ENCODE measurements at regions not wholly inside any gene's neighbourhood (a gene's known extent, or its start where the extent isn't known, plus 50 kb on each side); places are given as distances from the start of the nearest gene placed in this dataset.
"Not testable (repeated sequence)": the region's sequence is repeated elsewhere in the genome, so short reads cannot be mapped to it uniquely, and the experiment has no call there.

GRCh38 chr16:88227722-88228482 is 154.9 kb upstream of the ZNF469 start:
- H3K18ac ChIP-seq (ENCODE audit: low read length); H3K79me1 ChIP-seq (ENCODE audit: low read depth, low read length); H3K9ac ChIP-seq (ENCODE audit: low read depth, low read length, poor library complexity); H3K4ac ChIP-seq (ENCODE audit: low read length); H3K36me3 ChIP-seq (replicated peaks in 1 of 2; ENCODE audit: control insufficient read depth in 2 of 2, insufficient read depth in 2 of 2, low read length in 2 of 2); H2AK5ac ChIP-seq (ENCODE audit: low read depth, low read length); H4K91ac ChIP-seq (ENCODE audit: low read depth, low read length, poor library complexity); H3K9me3 ChIP-seq (replicated peaks in 1 of 2; ENCODE audit: control insufficient read depth in 2 of 2, insufficient read depth in 1 of 2, low read depth in 1 of 2, low read length in 2 of 2); H2BK12ac ChIP-seq (ENCODE audit: low read length); H2BK15ac ChIP-seq (ENCODE audit: low read length); H2AFZ ChIP-seq (ENCODE audit: low read length); H2BK5ac ChIP-seq (ENCODE audit: low read length); H3K4me1 ChIP-seq (ENCODE audit: control insufficient read depth in 2 of 2, insufficient read depth in 1 of 2, low read depth in 1 of 2, low read length in 2 of 2); H3K27me3 ChIP-seq (ENCODE audit: control insufficient read depth in 3 of 3, insufficient read depth in 3 of 3, low read depth in 1 of 3, low read length in 3 of 3); H3K4me2 ChIP-seq (ENCODE audit: insufficient read depth, low read length, poor library complexity, severe bottlenecking); H4K8ac ChIP-seq (ENCODE audit: low read depth, low read length); H3K27ac ChIP-seq (replicated peaks; ENCODE audit: low read length); H3K23ac ChIP-seq (ENCODE audit: low read depth, low read length, poor library complexity); H3K14ac ChIP-seq (ENCODE audit: low read length); DNase-seq (ENCODE audit: low spot score); H2BK120ac ChIP-seq (ENCODE audit: low read depth, low read length); H3K4me3 ChIP-seq (ENCODE audit: low read length in 2 of 2): not testable (repeated sequence)
- WGBS, 2 donors (ENCODE audit: extremely low coverage in 2 of 2, insufficient read length in 2 of 2, insufficient replicate concordance in 1 of 2): no CpG with 5 or more reads among the region's 36 CpGs

GRCh38 chr16:88228751-88229150 is 154.0 kb upstream of the ZNF469 start:
- no CpG with 5 or more reads among the region's 8 CpGs for WGBS, 2 donors (ENCODE audit: extremely low coverage in 2 of 2, insufficient read length in 2 of 2, insufficient replicate concordance in 1 of 2)
- not testable (repeated sequence) for H3K36me3 ChIP-seq (replicated peaks in 1 of 2; ENCODE audit: control insufficient read depth in 2 of 2, insufficient read depth in 2 of 2, low read length in 2 of 2); H3K4me3 ChIP-seq (ENCODE audit: low read length in 2 of 2); H3K4me1 ChIP-seq (ENCODE audit: control insufficient read depth in 2 of 2, insufficient read depth in 1 of 2, low read depth in 1 of 2, low read length in 2 of 2); H3K4ac ChIP-seq (ENCODE audit: low read length); H2AFZ ChIP-seq (ENCODE audit: low read length); H3K4me2 ChIP-seq (ENCODE audit: insufficient read depth, low read length, poor library complexity, severe bottlenecking); H2BK12ac ChIP-seq (ENCODE audit: low read length); H4K91ac ChIP-seq (ENCODE audit: low read depth, low read length, poor library complexity); H3K79me1 ChIP-seq (ENCODE audit: low read depth, low read length); H3K27me3 ChIP-seq (ENCODE audit: control insufficient read depth in 3 of 3, insufficient read depth in 3 of 3, low read depth in 1 of 3, low read length in 3 of 3); H4K8ac ChIP-seq (ENCODE audit: low read depth, low read length); H3K27ac ChIP-seq (replicated peaks; ENCODE audit: low read length); H2BK15ac ChIP-seq (ENCODE audit: low read length); H3K18ac ChIP-seq (ENCODE audit: low read length); H3K14ac ChIP-seq (ENCODE audit: low read length); H2BK5ac ChIP-seq (ENCODE audit: low read length); H3K9me3 ChIP-seq (replicated peaks in 1 of 2; ENCODE audit: control insufficient read depth in 2 of 2, insufficient read depth in 1 of 2, low read depth in 1 of 2, low read length in 2 of 2); H2AK5ac ChIP-seq (ENCODE audit: low read depth, low read length); DNase-seq (ENCODE audit: low spot score); H3K23ac ChIP-seq (ENCODE audit: low read depth, low read length, poor library complexity); H3K9ac ChIP-seq (ENCODE audit: low read depth, low read length, poor library complexity); H2BK120ac ChIP-seq (ENCODE audit: low read depth, low read length)

- not testable (repeated sequence) for H2AFZ ChIP-seq (ENCODE audit: low read length); H4K8ac ChIP-seq (ENCODE audit: low read depth, low read length); H3K36me3 ChIP-seq (replicated peaks in 1 of 2; ENCODE audit: control insufficient read depth in 2 of 2, insufficient read depth in 2 of 2, low read length in 2 of 2); H3K79me1 ChIP-seq (ENCODE audit: low read depth, low read length); H2AK5ac ChIP-seq (ENCODE audit: low read depth, low read length); H3K27ac ChIP-seq (replicated peaks; ENCODE audit: low read length); H2BK5ac ChIP-seq (ENCODE audit: low read length); H3K9me3 ChIP-seq (replicated peaks in 1 of 2; ENCODE audit: control insufficient read depth in 2 of 2, insufficient read depth in 1 of 2, low read depth in 1 of 2, low read length in 2 of 2); H3K4me1 ChIP-seq (ENCODE audit: control insufficient read depth in 2 of 2, insufficient read depth in 1 of 2, low read depth in 1 of 2, low read length in 2 of 2); H3K23ac ChIP-seq (ENCODE audit: low read depth, low read length, poor library complexity); H2BK12ac ChIP-seq (ENCODE audit: low read length); H3K4ac ChIP-seq (ENCODE audit: low read length); H3K4me2 ChIP-seq (ENCODE audit: insufficient read depth, low read length, poor library complexity, severe bottlenecking); H3K18ac ChIP-seq (ENCODE audit: low read length); H2BK15ac ChIP-seq (ENCODE audit: low read length); H3K14ac ChIP-seq (ENCODE audit: low read length); DNase-seq (ENCODE audit: low spot score); H4K91ac ChIP-seq (ENCODE audit: low read depth, low read length, poor library complexity); H3K27me3 ChIP-seq (ENCODE audit: control insufficient read depth in 3 of 3, insufficient read depth in 3 of 3, low read depth in 1 of 3, low read length in 3 of 3); H2BK120ac ChIP-seq (ENCODE audit: low read depth, low read length); H3K4me3 ChIP-seq (ENCODE audit: low read length in 2 of 2)
- peak overlapping the region; percentile 12 for H3K9ac ChIP-seq (ENCODE audit: low read depth, low read length, poor library complexity)
- whole genome bisulfite sequencing, 2 donors (ENCODE audit: extremely low coverage in 2 of 2, insufficient read length in 2 of 2, insufficient replicate concordance in 1 of 2): no CpG with 5 or more reads among the region's 12 CpGs
These were observed 153.0 kb upstream of the ZNF469 start for GRCh38 chr16:88229710-88230109.

GRCh38 chr16:88230276-88230966 is 152.3 kb upstream of the ZNF469 start:
- H4K8ac ChIP-seq (ENCODE audit: low read depth, low read length); H3K18ac ChIP-seq (ENCODE audit: low read length); H2BK120ac ChIP-seq (ENCODE audit: low read depth, low read length): not testable (repeated sequence)

More at GRCh38 chr16:88230276-88230966, 152.3 kb upstream of the ZNF469 start:
- not testable (repeated sequence) for H3K79me1 ChIP-seq (ENCODE audit: low read depth, low read length); H3K14ac ChIP-seq (ENCODE audit: low read length); H3K4me1 ChIP-seq (ENCODE audit: control insufficient read depth in 2 of 2, insufficient read depth in 1 of 2, low read depth in 1 of 2, low read length in 2 of 2); H3K9ac ChIP-seq (ENCODE audit: low read depth, low read length, poor library complexity); H3K27ac ChIP-seq (replicated peaks; ENCODE audit: low read length); H4K91ac ChIP-seq (ENCODE audit: low read depth, low read length, poor library complexity); H3K27me3 ChIP-seq (ENCODE audit: control insufficient read depth in 3 of 3, insufficient read depth in 3 of 3, low read depth in 1 of 3, low read length in 3 of 3); H2BK5ac ChIP-seq (ENCODE audit: low read length); H2AK5ac ChIP-seq (ENCODE audit: low read depth, low read length); H3K9me3 ChIP-seq (replicated peaks in 1 of 2; ENCODE audit: control insufficient read depth in 2 of 2, insufficient read depth in 1 of 2, low read depth in 1 of 2, low read length in 2 of 2); H3K36me3 ChIP-seq (replicated peaks in 1 of 2; ENCODE audit: control insufficient read depth in 2 of 2, insufficient read depth in 2 of 2, low read length in 2 of 2); H2BK15ac ChIP-seq (ENCODE audit: low read length); DNase-seq (ENCODE audit: low spot score); H3K4ac ChIP-seq (ENCODE audit: low read length); H3K4me2 ChIP-seq (ENCODE audit: insufficient read depth, low read length, poor library complexity, severe bottlenecking); H3K23ac ChIP-seq (ENCODE audit: low read depth, low read length, poor library complexity); H2AFZ ChIP-seq (ENCODE audit: low read length); H3K4me3 ChIP-seq (ENCODE audit: low read length in 2 of 2); H2BK12ac ChIP-seq (ENCODE audit: low read length)
- WGBS, 2 donors (ENCODE audit: extremely low coverage in 2 of 2, insufficient read length in 2 of 2, insufficient replicate concordance in 1 of 2): no CpG with 5 or more reads among the region's 24 CpGs

Measured in neuronal stem cell (in vitro differentiated cells).